Colonic mucosa (tissue), 4 donors: ENCODE measurements at regions not wholly inside any gene's neighbourhood (a gene's known extent, or its start where the extent isn't known, plus 50 kb on each side); places are given as distances from the start of the nearest gene placed in this dataset.

Source experiments
- DNase-seq: peaks from one replicate; pipeline ENCODE4 v3.0.0-alpha.2; 2020
- H3K27ac ChIP-seq: fragments of 200-600 bp; one replicate; pipeline ENCODE4 v1.8.0; 2021
- H3K27me3 ChIP-seq: fragments of 200-600 bp; one replicate; pipeline ENCODE4 v1.8.0; 2021
- H3K36me3 ChIP-seq: fragments of 200-600 bp; one replicate; pipeline ENCODE4 v1.8.0; 2021
- H3K4me1 ChIP-seq: fragments of 200-600 bp; one replicate; pipeline ENCODE4 v1.8.0; 2021; ENCODE audit warnings: mild to moderate bottlenecking
- H3K4me3 ChIP-seq: fragments of 200-600 bp; one replicate; pipeline ENCODE4 v1.8.0; 2021
- H3K9ac ChIP-seq, 2 donors: one replicate each; pipeline ENCODE4 v1.7.0; 2013; ENCODE audit warnings: control low read depth in 2 of 2, low read depth in 2 of 2, low read length in 2 of 2
- H3K9me3 ChIP-seq: fragments of 200-600 bp; one replicate; pipeline ENCODE4 v1.8.0; 2021
- CTCF ChIP-seq: fragments of 200-600 bp; IDR thresholded peaks from one replicate; pipeline ENCODE4 v1.8.0; 2022; ENCODE audit warnings: antibody characterized with exemption, mild to moderate bottlenecking
- intact Hi-C: fragments of 100-400 bp; cut with DNase I; formaldehyde crosslinking; loops from one replicate; pipeline ENCODE4 v1.14.1; 2022
- donor health status: healthy.
- donor health status: DM: no; HTN: no; CAD: no.
- donor health status: DM: no; HTN: no; CAD: no.

- no peak for TF ChIP-seq CTCF
- DNase-seq: no peak
- intact Hi-C loops: no loop called here
- Histone ChIP-seq H3K36me3 (no peaks in the 10 kb centered on the region), H3K9ac (no peak overlapping the region), H3K4me3 (no peak overlapping the region), H3K9me3 (no peaks in the 10 kb centered on the region), H3K27ac (no peak overlapping the region), H3K27me3 (no peaks in the 10 kb centered on the region), H3K4me1 (no peaks in the 10 kb centered on the region)
Measured at GRCh38 chr10:43006490-43006889, 70.4 kb upstream of the RET start.

GRCh38 chr10:43012578-43012977, 64.3 kb upstream of the RET start:
- no peak overlapping the region for H3K4me3 ChIP-seq
- no peak overlapping the region for H3K9ac ChIP-seq
- no peak for DNase-seq
- H3K9me3 ChIP-seq: no peaks in the 10 kb centered on the region
- H3K4me1 ChIP-seq: no peaks in the 10 kb centered on the region
- H3K36me3 ChIP-seq: no peaks in the 10 kb centered on the region
- no peak overlapping the region for H3K27ac ChIP-seq
- H3K27me3 ChIP-seq: no peaks in the 10 kb centered on the region
- intact Hi-C loops: no loop called here
- TF ChIP-seq CTCF: no peak

GRCh38 chr10:43013065-43013464, 63.8 kb upstream of the RET start:
- TF ChIP-seq CTCF: no peak
- no peaks in the 10 kb centered on the region for H3K4me1 ChIP-seq
- no peaks in the 10 kb centered on the region for H3K36me3 ChIP-seq
- no peak overlapping the region for H3K27ac ChIP-seq
- no peaks in the 10 kb centered on the region for H3K27me3 ChIP-seq
- intact Hi-C loops: no loop called here
- no peak overlapping the region for H3K9ac ChIP-seq
- DNase-seq: no peak
- no peak overlapping the region for H3K4me3 ChIP-seq
- H3K9me3 ChIP-seq: no peaks in the 10 kb centered on the region

- Histone ChIP-seq H3K4me1 (no peaks in the 10 kb centered on the region), H3K27me3 (no peaks in the 10 kb centered on the region), H3K27ac (no peak overlapping the region), H3K36me3 (no peaks in the 10 kb centered on the region), H3K9ac (no peak overlapping the region), H3K4me3 (no peak overlapping the region), H3K9me3 (no peaks in the 10 kb centered on the region)
- no peak for DNase-seq
- no peak for TF ChIP-seq CTCF
- intact Hi-C loops: no loop called here
Measured at GRCh38 chr10:43024524-43024923, 52.3 kb upstream of the RET start.

- no peak for TF ChIP-seq CTCF
- intact Hi-C loops: no loop called here
Measured at GRCh38 chr10:43024942-43025700, 51.7 kb upstream of the RET start.

More at GRCh38 chr10:43024942-43025700, 51.7 kb upstream of the RET start:
- DNase-seq: no peak
- no peak overlapping the region for H3K9ac ChIP-seq
- no peaks in the 10 kb centered on the region for H3K9me3 ChIP-seq
- H3K4me1 ChIP-seq: no peaks in the 10 kb centered on the region
- H3K27me3 ChIP-seq: no peaks in the 10 kb centered on the region
- H3K36me3 ChIP-seq: no peaks in the 10 kb centered on the region
- H3K27ac ChIP-seq: no peak overlapping the region
- H3K4me3 ChIP-seq: no peak overlapping the region
